ENCODE measurements at regions not wholly inside any gene's neighbourhood (a gene's known extent, or its start where the extent isn't known, plus 50 kb on each side); places are given as distances from the start of the nearest gene placed in this dataset.
"Not testable (repeated sequence)": the region's sequence is repeated elsewhere in the genome, so short reads cannot be mapped to it uniquely, and the experiment has no call there.

GRCh38 chr3:163481738-163482137, 1596.6 kb downstream of the SI start:
- DNase-seq: no peak

GRCh38 chr3:163476179-163476578, 1602.1 kb downstream of the SI start:
- DNase-seq: no peak

- no peak for DNase-seq
These were observed 1603.5 kb downstream of the SI start for GRCh38 chr3:163474766-163475165.

GRCh38 chr3:163468531-163469335, 1609.6 kb downstream of the SI start:
- DNase-seq: no peak

GRCh38 chr3:163462446-163462845, 1615.8 kb downstream of the SI start:
- DNase-seq: no peak

- DNase-seq: no peak
These were observed 1627.6 kb downstream of the SI start for GRCh38 chr3:163450698-163451097.

GRCh38 chr3:163438760-163439159, 1639.5 kb downstream of the SI start:
- DNase-seq: no peak

- DNase-seq: no peak
These were observed 1655.6 kb downstream of the SI start for GRCh38 chr3:163422671-163423070.

GRCh38 chr3:163391407-163392181, 1686.7 kb downstream of the SI start:
- no peak for DNase-seq

- DNase-seq: no peak
These were observed 1693.9 kb downstream of the SI start for GRCh38 chr3:163384383-163384782.

GRCh38 chr3:163382183-163382582, 1696.1 kb downstream of the SI start:
- no peak for DNase-seq

GRCh38 chr3:163368168-163368567, 1710.1 kb downstream of the SI start:
- DNase-seq: no peak

GRCh38 chr3:163364717-163365116, 1713.6 kb downstream of the SI start:
- no peak for DNase-seq

- DNase-seq: no peak
These were observed 1716.1 kb downstream of the SI start for GRCh38 chr3:163362151-163362550.

- DNase-seq: not testable (repeated sequence)
These were observed 1716.9 kb downstream of the SI start for GRCh38 chr3:163361357-163361878.

- no peak for DNase-seq
These were observed 1730.4 kb downstream of the SI start for GRCh38 chr3:163347944-163348343.

- no peak for DNase-seq
These were observed 1742.9 kb downstream of the SI start for GRCh38 chr3:163335429-163335828.

- no peak for DNase-seq
These were observed 1749.6 kb downstream of the SI start for GRCh38 chr3:163328680-163329079.

- no peak for DNase-seq
These were observed 1751.2 kb downstream of the SI start for GRCh38 chr3:163327086-163327485.

GRCh38 chr3:163315786-163316185, 1762.5 kb downstream of the SI start:
- DNase-seq: no peak

GRCh38 chr3:163306405-163306804, 1771.9 kb downstream of the SI start:
- no peak for DNase-seq

GRCh38 chr3:163273694-163274093, 1777.1 kb downstream of the OTOL1 start:
- DNase-seq: no peak

GRCh38 chr3:163266731-163267130, 1770.1 kb downstream of the OTOL1 start:
- no peak for DNase-seq

All from amygdala (tissue), 56 donors.